ENCODE measurements at regions not wholly inside any gene's neighbourhood (a gene's known extent, or its start where the extent isn't known, plus 50 kb on each side); places are given as distances from the start of the nearest gene placed in this dataset.

- intact Hi-C loops (cut with DNase I) = no loop called here
- DNase-seq (ENCODE audit: missing footprints) = no peak
- ATAC-seq = no peak
These were observed 604.6 kb upstream of the FAM241A start for GRCh38 chr4:111540671-111541070.

- DNase-seq (ENCODE audit: missing footprints) = no peak
- intact Hi-C loops (cut with DNase I) = no loop called here
- no peak for ATAC-seq
These were observed 603.2 kb upstream of the FAM241A start for GRCh38 chr4:111542056-111542455.

DNA sequence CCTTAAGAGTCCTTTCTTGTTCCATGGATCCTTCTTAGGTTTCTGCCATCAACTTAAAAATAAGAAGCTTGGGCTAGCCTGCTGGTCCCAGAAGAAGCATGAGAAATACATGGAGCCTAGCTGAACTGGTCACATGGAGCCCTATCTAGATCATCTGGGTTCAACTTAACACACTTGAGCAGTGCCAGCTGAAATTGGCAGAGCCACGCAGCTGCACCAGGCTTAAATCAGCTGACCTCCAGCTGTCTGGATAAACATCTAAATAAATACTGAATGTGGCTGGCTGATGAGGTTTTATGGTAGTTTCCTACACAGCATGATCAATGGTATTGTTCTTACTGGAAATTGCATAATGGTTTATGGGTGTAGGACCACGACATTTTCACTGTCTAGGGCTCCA is 598.4 kb upstream of the FAM241A start:
- ATAC-seq (no peak), DNase-seq (ENCODE audit: missing footprints) (no peak)
- intact Hi-C loops (cut with DNase I) = no loop called here

DNA sequence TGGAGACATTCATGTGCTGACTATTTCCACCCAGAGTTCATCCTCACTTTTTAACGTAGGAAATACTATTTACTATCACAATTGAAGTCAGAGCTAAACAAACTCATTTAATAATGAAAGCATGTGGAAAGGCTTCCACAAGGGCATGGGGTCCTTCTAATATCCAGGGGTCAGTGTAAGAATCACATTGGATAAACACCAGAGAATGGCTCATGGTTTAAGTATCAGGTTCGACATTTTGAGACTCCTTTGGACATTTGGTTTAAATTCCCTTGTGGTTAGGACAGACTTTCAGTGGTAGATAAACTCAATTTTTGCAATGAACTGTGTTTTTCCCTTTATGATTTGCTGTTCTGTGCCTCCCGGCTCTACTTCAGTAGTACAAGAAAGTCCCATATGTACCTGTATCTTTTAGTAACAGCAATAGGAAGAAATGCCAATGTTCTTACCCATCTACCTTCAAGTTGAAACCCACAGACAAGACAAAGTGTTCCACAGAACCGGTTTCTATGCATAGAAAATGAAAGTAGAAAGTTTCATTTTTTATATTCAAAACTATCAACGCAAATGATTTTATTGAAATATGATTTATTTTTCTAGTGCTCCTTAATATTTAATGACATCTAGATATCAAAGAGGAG is 589.0 kb upstream of the FAM241A start:
- no peak for ATAC-seq
- intact Hi-C loops (cut with DNase I) = no loop called here
- no peak for DNase-seq (ENCODE audit: missing footprints)

DNA sequence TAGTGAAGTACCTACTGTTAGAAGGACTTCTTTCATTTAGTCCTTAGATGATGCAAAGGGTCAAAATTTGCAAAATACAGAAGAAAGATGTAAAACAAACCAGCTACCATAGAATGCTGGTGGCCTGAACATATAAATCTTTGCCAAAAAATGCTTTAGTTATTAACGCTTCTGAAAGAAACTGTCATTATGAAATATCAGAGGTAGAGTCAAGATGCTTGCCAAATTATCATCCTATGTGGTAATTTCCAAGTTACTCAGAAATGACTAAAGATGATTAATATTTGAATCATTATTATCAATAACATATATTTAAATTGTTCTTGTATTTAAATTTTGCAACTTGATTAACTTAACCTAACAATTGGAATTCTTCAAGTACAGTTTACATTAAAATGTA is 588.4 kb upstream of the FAM241A start:
- intact Hi-C loops (cut with DNase I) = no loop called here
- DNase-seq (ENCODE audit: missing footprints) = no peak
- no peak for ATAC-seq

- no peak for DNase-seq (ENCODE audit: missing footprints)
- no peak for ATAC-seq
- intact Hi-C loops (cut with DNase I) = no loop called here
These were observed 582.4 kb upstream of the FAM241A start for GRCh38 chr4:111562826-111563225.

DNA sequence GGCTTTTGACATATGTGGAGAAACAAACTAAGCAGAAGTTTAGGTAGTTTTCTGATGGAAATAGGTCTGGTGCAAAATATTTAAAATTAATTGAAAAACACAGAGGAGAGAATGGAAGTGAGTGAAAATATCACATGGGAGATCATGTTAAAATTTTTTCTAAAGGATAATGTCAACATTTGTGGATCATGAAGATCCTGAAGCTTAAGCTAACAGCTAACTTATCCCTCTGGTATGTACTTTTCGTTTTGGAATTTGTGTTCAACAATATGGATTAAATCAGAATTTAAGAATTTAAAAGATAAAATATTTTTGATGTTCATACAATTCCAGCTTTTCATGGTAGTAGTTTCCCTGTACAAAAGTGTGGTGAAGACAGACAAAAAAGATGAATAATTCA is 572.8 kb upstream of the FAM241A start:
- DNase-seq (ENCODE audit: missing footprints) (no peak), ATAC-seq (no peak)
- intact Hi-C loops (cut with DNase I) = no loop called here

DNA sequence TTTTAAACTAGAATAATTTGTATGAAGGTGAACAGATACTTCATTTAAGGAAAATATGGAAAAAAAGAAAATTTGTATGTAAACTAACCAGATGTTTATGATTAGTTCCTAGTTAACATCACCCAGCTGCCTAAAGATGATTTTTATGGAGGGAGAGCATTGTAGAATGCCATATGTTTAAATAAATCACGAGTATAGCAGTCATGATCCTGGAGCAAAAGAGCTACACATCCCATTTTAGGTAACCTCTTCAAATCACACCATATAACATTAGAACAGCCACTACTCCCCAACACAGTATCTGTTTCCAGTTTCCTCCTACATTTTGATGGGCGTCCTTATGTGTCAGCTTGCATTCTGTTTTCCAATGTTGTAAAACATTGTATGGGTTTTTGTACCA is 571.9 kb upstream of the FAM241A start:
- intact Hi-C loops (cut with DNase I) = no loop called here
- no peak for ATAC-seq

DNA sequence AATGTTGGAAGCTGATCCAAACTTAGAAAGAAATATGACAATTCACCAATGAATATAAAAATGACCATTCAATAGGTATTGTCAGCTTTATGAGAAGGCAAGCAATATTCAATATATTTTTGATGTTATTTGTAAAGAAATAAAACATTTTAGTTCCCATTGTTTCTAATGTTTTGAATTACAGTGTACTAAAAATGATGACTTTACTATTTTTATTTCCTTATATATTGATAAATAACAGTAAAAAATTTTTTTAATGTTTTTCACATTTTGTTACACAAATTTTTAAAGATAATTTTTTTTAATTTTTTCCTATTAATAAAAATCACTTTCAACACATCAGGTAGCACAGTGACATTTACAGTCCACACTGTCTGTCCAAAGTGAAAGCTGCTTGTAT is 565.5 kb upstream of the FAM241A start:
- no peak for DNase-seq (ENCODE audit: missing footprints)
- ATAC-seq = no peak
- intact Hi-C loops (cut with DNase I) = no loop called here

More for the DNA sequence above, 571.9 kb upstream of the FAM241A start:
- no peak for DNase-seq (ENCODE audit: missing footprints)

DNA sequence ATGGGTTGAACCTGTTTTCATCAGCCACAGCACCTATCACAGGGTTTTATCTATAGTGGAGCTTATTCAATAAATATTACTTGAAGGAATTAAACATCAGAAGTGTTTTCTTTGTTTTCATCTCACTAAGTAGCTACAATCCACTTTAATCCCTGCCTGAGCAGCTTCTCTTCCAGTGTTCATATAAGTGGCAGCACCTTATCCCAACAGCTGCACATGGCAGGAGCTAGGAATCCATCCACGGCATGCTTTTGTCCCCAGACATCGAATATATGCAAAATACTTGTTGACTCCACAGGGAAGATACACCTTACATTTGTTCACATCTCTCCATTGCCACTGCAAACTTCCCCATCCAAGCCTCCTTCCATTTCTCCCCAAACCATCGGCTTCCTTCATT is 549.8 kb upstream of the FAM241A start:
- DNase-seq (ENCODE audit: missing footprints) (no peak), ATAC-seq (no peak)
- intact Hi-C loops (cut with DNase I) = no loop called here

- ATAC-seq (no peak), DNase-seq (ENCODE audit: missing footprints) (no peak)
- intact Hi-C loops (cut with DNase I) = no loop called here
These were observed 548.8 kb upstream of the FAM241A start for GRCh38 chr4:111596491-111596890.

DNA sequence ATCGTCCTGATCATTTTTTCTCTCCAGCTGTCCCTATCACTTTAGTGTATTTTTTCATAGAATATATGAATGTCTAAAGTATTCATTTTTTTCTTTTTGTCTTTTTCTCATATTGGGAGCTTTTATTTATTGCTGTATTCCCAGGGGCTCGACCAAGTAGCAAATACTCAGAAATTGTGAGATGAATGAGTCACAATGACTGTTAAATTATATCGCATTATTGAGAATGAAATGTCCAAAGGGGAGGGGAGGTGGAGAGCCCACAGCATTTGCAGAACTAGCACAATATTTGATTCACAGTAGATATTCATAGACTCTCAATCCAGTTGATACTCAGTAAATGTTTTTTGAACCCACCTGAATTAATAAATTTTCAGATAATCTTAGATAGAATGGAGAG is 543.6 kb upstream of the FAM241A start:
- no peak for ATAC-seq
- DNase-seq (ENCODE audit: missing footprints) = no peak
- intact Hi-C loops (cut with DNase I) = no loop called here

GRCh38 chr4:111602848-111603247 is 542.4 kb upstream of the FAM241A start:
- no peak for ATAC-seq

DNA sequence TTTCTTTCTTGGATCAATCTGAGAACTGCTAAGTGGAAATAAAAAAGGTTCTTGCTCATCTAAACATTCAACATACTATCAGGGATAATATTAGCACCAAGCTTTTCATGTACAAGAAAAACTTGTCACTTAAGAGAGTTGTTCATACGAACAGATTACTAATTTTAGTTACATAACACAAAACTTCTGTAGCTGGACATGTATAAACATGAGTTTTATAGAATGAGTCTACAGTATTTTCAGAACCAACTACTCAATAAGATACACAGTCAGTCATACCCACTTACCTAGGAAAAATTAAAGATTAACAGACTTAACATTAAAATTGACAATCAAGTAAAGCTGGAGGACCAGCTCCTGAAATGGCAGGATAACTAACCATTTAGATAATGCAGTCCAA is 540.1 kb upstream of the FAM241A start:
- DNase-seq (ENCODE audit: missing footprints) (no peak), ATAC-seq (no peak)
- intact Hi-C loops (cut with DNase I) = no loop called here

More at GRCh38 chr4:111602848-111603247, 542.4 kb upstream of the FAM241A start:
- DNase-seq (ENCODE audit: missing footprints) = no peak
- intact Hi-C loops (cut with DNase I) = no loop called here

GRCh38 chr4:111610681-111611080 is 534.6 kb upstream of the FAM241A start:
- intact Hi-C loops (cut with DNase I) = no loop called here
- no peak for ATAC-seq
- DNase-seq (ENCODE audit: missing footprints) = no peak

DNA sequence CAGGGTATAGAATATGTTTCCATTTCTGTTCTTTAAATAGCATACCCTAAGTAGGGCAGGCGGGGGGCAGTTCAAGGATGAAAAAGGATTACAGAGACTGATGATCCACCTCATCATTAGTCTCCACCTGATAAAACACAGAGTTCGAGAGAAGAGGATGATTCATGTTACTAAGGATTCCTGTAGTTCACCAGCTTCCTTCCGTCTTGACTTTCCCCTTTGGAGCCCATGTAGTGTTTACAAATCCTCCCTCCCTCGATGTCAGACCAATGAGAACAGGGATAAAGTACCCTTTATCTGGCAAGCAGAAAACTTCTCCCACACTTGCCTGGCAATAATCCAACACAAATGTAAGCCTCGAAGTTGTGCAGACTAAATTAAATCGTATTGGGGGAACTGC is 526.3 kb upstream of the FAM241A start:
- DNase-seq (ENCODE audit: missing footprints) (no peak), ATAC-seq (no peak)
- intact Hi-C loops (cut with DNase I) = no loop called here

DNA sequence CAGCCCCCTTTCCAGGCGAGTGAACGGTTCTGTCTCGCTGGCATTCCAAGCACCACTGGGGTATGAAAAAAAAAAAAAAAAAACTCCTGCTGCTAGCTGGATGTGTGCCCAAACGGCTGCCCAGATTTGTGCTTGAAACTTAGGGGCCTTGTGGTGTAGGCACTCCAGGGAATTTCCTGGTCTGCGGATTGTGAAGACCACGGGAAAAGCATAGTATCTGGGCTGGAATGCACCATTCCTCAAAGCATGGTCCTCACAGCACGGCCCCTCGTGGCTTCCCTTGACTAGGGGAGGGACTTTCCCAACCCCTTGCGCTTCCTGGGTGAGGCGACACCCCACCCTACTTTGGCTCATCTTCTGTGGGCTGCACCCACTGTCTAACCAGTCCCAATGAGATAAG is 516.8 kb upstream of the FAM241A start:
- ATAC-seq (no peak), DNase-seq (ENCODE audit: missing footprints) (no peak)
- intact Hi-C loops (cut with DNase I) = no loop called here

- no peak for ATAC-seq
These were observed 514.5 kb upstream of the FAM241A start for GRCh38 chr4:111630705-111631104.

GRCh38 chr4:111631215-111631999 is 513.8 kb upstream of the FAM241A start:
- ATAC-seq = no peak
- no peak for DNase-seq (ENCODE audit: missing footprints)
- intact Hi-C loops (cut with DNase I) = no loop called here

More at GRCh38 chr4:111630705-111631104, 514.5 kb upstream of the FAM241A start:
- intact Hi-C loops (cut with DNase I) = no loop called here
- no peak for DNase-seq (ENCODE audit: missing footprints)

GRCh38 chr4:111632641-111633151 is 512.6 kb upstream of the FAM241A start:
- ATAC-seq = no peak
- DNase-seq (ENCODE audit: missing footprints) = no peak
- intact Hi-C loops (cut with DNase I) = no loop called here
